ENCODE measurements at regions not wholly inside any gene's neighbourhood (a gene's known extent, or its start where the extent isn't known, plus 50 kb on each side); places are given as distances from the start of the nearest gene placed in this dataset.

GRCh38 chr16:73433731-73434307, 385.9 kb upstream of the ZFHX3 start:
- DNase-seq: no peak

GRCh38 chr16:73432850-73433730, 385.2 kb upstream of the ZFHX3 start:
- DNase-seq: no peak

- no peak for DNase-seq
Measured at GRCh38 chr16:73430138-73430537, 382.2 kb upstream of the ZFHX3 start.

- DNase-seq: no peak
Measured at GRCh38 chr16:73428121-73428520, 380.2 kb upstream of the ZFHX3 start.

- no peak for DNase-seq
Measured at GRCh38 chr16:73427164-73427563, 379.2 kb upstream of the ZFHX3 start.

GRCh38 chr16:73426433-73427160, 378.7 kb upstream of the ZFHX3 start:
- DNase-seq: no peak

GRCh38 chr16:73420676-73421075, 372.7 kb upstream of the ZFHX3 start:
- no peak for DNase-seq

GRCh38 chr16:73420244-73420643, 372.3 kb upstream of the ZFHX3 start:
- no peak for DNase-seq

GRCh38 chr16:73418691-73419090, 370.8 kb upstream of the ZFHX3 start:
- DNase-seq: no peak

GRCh38 chr16:73418051-73418450, 370.1 kb upstream of the ZFHX3 start:
- DNase-seq: no peak

- no peak for DNase-seq
Measured at GRCh38 chr16:73415286-73415685, 367.4 kb upstream of the ZFHX3 start.

GRCh38 chr16:73414638-73415037, 366.7 kb upstream of the ZFHX3 start:
- DNase-seq: no peak

GRCh38 chr16:73413830-73414190, 365.9 kb upstream of the ZFHX3 start:
- no peak for DNase-seq

GRCh38 chr16:73413091-73413829, 365.3 kb upstream of the ZFHX3 start:
- DNase-seq: no peak

- no peak for DNase-seq
Measured at GRCh38 chr16:73412416-73412815, 364.5 kb upstream of the ZFHX3 start.

- no peak for DNase-seq
Measured at GRCh38 chr16:73408716-73409115, 360.8 kb upstream of the ZFHX3 start.

- DNase-seq: peak; percentile 31
Measured at GRCh38 chr16:73408311-73408710, 360.4 kb upstream of the ZFHX3 start.

- peak; percentile 37 for DNase-seq
Measured at GRCh38 chr16:73405851-73406250, 357.9 kb upstream of the ZFHX3 start.

GRCh38 chr16:73404001-73404400, 356.1 kb upstream of the ZFHX3 start:
- no peak for DNase-seq

- DNase-seq: no peak
Measured at GRCh38 chr16:73403291-73403690, 355.4 kb upstream of the ZFHX3 start.

GRCh38 chr16:73400951-73401350, 353.0 kb upstream of the ZFHX3 start:
- no peak for DNase-seq

GRCh38 chr16:73399997-73400396, 352.1 kb upstream of the ZFHX3 start:
- no peak for DNase-seq

GRCh38 chr16:73399486-73399885, 351.6 kb upstream of the ZFHX3 start:
- no peak for DNase-seq

All from skin of body (tissue), 1 donor.